ENCODE measurements at regions not wholly inside any gene's neighbourhood (a gene's known extent, or its start where the extent isn't known, plus 50 kb on each side); places are given as distances from the start of the nearest gene placed in this dataset.
A peak's percentile ranks its signal among the peaks of the same experiment; 100 is the strongest.
"Not testable (repeated sequence)": the region's sequence is repeated elsewhere in the genome, so short reads cannot be mapped to it uniquely, and the experiment has no call there.

- DNase-seq = no peak
Observed at GRCh38 chr10:126722726-126723125, 52.2 kb upstream of the C10orf90 start.

GRCh38 chr10:126723226-126723625 is 52.7 kb upstream of the C10orf90 start:
- no peak for DNase-seq

GRCh38 chr10:126729314-126729870 is 58.9 kb upstream of the C10orf90 start:
- DNase-seq = no peak

GRCh38 chr10:126730856-126731609 is 60.5 kb upstream of the C10orf90 start:
- DNase-seq = no peak

GRCh38 chr10:126731610-126731990 is 61.1 kb upstream of the C10orf90 start:
- no peak for DNase-seq

- no peak for DNase-seq
Observed at GRCh38 chr10:126732308-126732707, 61.8 kb upstream of the C10orf90 start.

- DNase-seq = no peak
Observed at GRCh38 chr10:126732868-126733267, 62.4 kb upstream of the C10orf90 start.

- no peak for DNase-seq
Observed at GRCh38 chr10:126734015-126734414, 63.5 kb upstream of the C10orf90 start.

- DNase-seq = no peak
Observed at GRCh38 chr10:126734967-126735366, 64.5 kb upstream of the C10orf90 start.

GRCh38 chr10:126736142-126736541 is 65.6 kb upstream of the C10orf90 start:
- DNase-seq = no peak

- DNase-seq = no peak
Observed at GRCh38 chr10:126736727-126737126, 66.2 kb upstream of the C10orf90 start.

- DNase-seq = no peak
Observed at GRCh38 chr10:126738001-126738400, 67.5 kb upstream of the C10orf90 start.

- DNase-seq = no peak
Observed at GRCh38 chr10:126744571-126744970, 74.1 kb upstream of the C10orf90 start.

GRCh38 chr10:126749015-126749655 is 78.6 kb upstream of the C10orf90 start:
- DNase-seq = peak; percentile 50

- DNase-seq = no peak
Observed at GRCh38 chr10:126754966-126755365, 84.5 kb upstream of the C10orf90 start.

- no peak for DNase-seq
Observed at GRCh38 chr10:126758867-126759266, 88.4 kb upstream of the C10orf90 start.

GRCh38 chr10:126759531-126759930 is 89.0 kb upstream of the C10orf90 start:
- DNase-seq = no peak

GRCh38 chr10:126766646-126767045 is 96.2 kb upstream of the C10orf90 start:
- DNase-seq = not testable (repeated sequence)

- DNase-seq = no peak
Observed at GRCh38 chr10:126770809-126771208, 100.3 kb upstream of the C10orf90 start.

GRCh38 chr10:126776168-126776567 is 105.7 kb upstream of the C10orf90 start:
- DNase-seq = no peak

- no peak for DNase-seq
Observed at GRCh38 chr10:126777714-126778113, 107.2 kb upstream of the C10orf90 start.

- DNase-seq = no peak
Observed at GRCh38 chr10:126781450-126782216, 111.1 kb upstream of the C10orf90 start.

GRCh38 chr10:126783806-126784557 is 113.5 kb upstream of the C10orf90 start:
- DNase-seq = no peak
